WI38 (cell line): ENCODE measurements at regions not wholly inside any gene's neighbourhood (a gene's known extent, or its start where the extent isn't known, plus 50 kb on each side); places are given as distances from the start of the nearest gene placed in this dataset.

Source experiments
- H3K4me3 ChIP-seq: 2 replicates; pipeline ENCODE4 v1.5.1; 2011; ENCODE audit warnings: low read depth, mild to moderate bottlenecking, control low read depth, low read length
- CTCF ChIP-seq: IDR thresholded peaks from 2 replicates; pipeline ENCODE4 v1.5.1; 2012; ENCODE audit warnings: low read depth, mild to moderate bottlenecking, control low read depth, low read length

- no peak for TF ChIP-seq CTCF
- no peak overlapping the region for H3K4me3 ChIP-seq
These were observed 238.4 kb upstream of the DDI1 start for GRCh38 chr11:103798026-103798425.

GRCh38 chr11:103798446-103798845, 238.0 kb upstream of the DDI1 start:
- no peak overlapping the region for H3K4me3 ChIP-seq
- no peak for TF ChIP-seq CTCF

GRCh38 chr11:103800406-103801114, 235.9 kb upstream of the DDI1 start:
- H3K4me3 ChIP-seq: no peak overlapping the region
- TF ChIP-seq CTCF: no peak

GRCh38 chr11:103803062-103803461, 233.4 kb upstream of the DDI1 start:
- no peak for TF ChIP-seq CTCF

GRCh38 chr11:103805688-103806009, 230.8 kb upstream of the DDI1 start:
- TF ChIP-seq CTCF: no peak
- no peak overlapping the region for H3K4me3 ChIP-seq

More at GRCh38 chr11:103803062-103803461, 233.4 kb upstream of the DDI1 start:
- no peak overlapping the region for H3K4me3 ChIP-seq

GRCh38 chr11:103806130-103806895, 230.1 kb upstream of the DDI1 start:
- TF ChIP-seq CTCF: no peak
- H3K4me3 ChIP-seq: no peak overlapping the region

- TF ChIP-seq CTCF: no peak
- no peak overlapping the region for H3K4me3 ChIP-seq
These were observed 228.6 kb upstream of the DDI1 start for GRCh38 chr11:103807806-103808205.
